Activated naive CD8-positive, alpha-beta T cell treated with anti-CD3 and anti-CD28 coated beads, Interleukin-2, amount 50 U/mL, for 24 hours (primary cell): ENCODE measurements at regions not wholly inside any gene's neighbourhood (a gene's known extent, or its start where the extent isn't known, plus 50 kb on each side); places are given as distances from the start of the nearest gene placed in this dataset.

Experiments used
- ATAC-seq: fragments of 150-1000 bp; cut with Tn5 transposase; one replicate; pipeline ENCODE4 v1.10.0; 2021
- DNase-seq: peaks from one replicate; pipeline ENCODE4 v3.0.0; 2021
- H3K27ac Mint-ChIP-seq: one replicate; pipeline ENCODE4 v1.8.0; 2021; ENCODE audit warnings: mild to moderate bottlenecking, mixed read lengths
- H3K27me3 Mint-ChIP-seq: one replicate; pipeline ENCODE4 v1.8.0; 2021; ENCODE audit warnings: mixed read lengths
- H3K36me3 Mint-ChIP-seq: one replicate; pipeline ENCODE4 v1.8.0; 2021; ENCODE audit warnings: low read depth, mixed read lengths
- H3K4me1 Mint-ChIP-seq: one replicate; pipeline ENCODE4 v1.8.0; 2021; ENCODE audit warnings: mixed read lengths
- H3K4me3 Mint-ChIP-seq: one replicate; pipeline ENCODE4 v1.8.0; 2021; ENCODE audit warnings: mild to moderate bottlenecking, moderate library complexity, mixed read lengths
- H3K9me3 Mint-ChIP-seq: one replicate; pipeline ENCODE4 v1.8.0; 2021; ENCODE audit warnings: mixed read lengths

GRCh38 chr13:97119943-97120342 is 102.2 kb upstream of the MBNL2 start:
- Mint-ChIP-seq H3K4me3 (no peak overlapping the region), H3K27me3 (peaks cover 45% of the 10 kb centered on the region), H3K27ac (no peak overlapping the region), H3K4me1 (peaks cover 15% of the 10 kb centered on the region), H3K9me3 (no peaks in the 10 kb centered on the region), H3K36me3 (no peaks in the 10 kb centered on the region)
- ATAC-seq (no peak), DNase-seq (no peak)

GRCh38 chr13:97120346-97120745 is 101.8 kb upstream of the MBNL2 start:
- Mint-ChIP-seq H3K4me1 (peaks cover 16% of the 10 kb centered on the region), H3K9me3 (no peaks in the 10 kb centered on the region), H3K4me3 (no peak overlapping the region), H3K27me3 (peaks cover 42% of the 10 kb centered on the region), H3K27ac (no peak overlapping the region), H3K36me3 (no peaks in the 10 kb centered on the region)
- ATAC-seq: peak; percentile 81
- DNase-seq: no peak

- Mint-ChIP-seq H3K27me3 (peaks cover 40% of the 10 kb centered on the region), H3K9me3 (no peaks in the 10 kb centered on the region), H3K27ac (no peak overlapping the region), H3K4me1 (peaks cover 23% of the 10 kb centered on the region), H3K4me3 (no peak overlapping the region), H3K36me3 (no peaks in the 10 kb centered on the region)
- no peak for DNase-seq
- ATAC-seq: no peak
Observed at GRCh38 chr13:97120976-97121375, 101.2 kb upstream of the MBNL2 start.

GRCh38 chr13:97121894-97122293 is 100.2 kb upstream of the MBNL2 start:
- no peak for DNase-seq
- Mint-ChIP-seq H3K36me3 (no peaks in the 10 kb centered on the region), H3K4me3 (no peak overlapping the region), H3K27me3 (peaks cover 38% of the 10 kb centered on the region), H3K27ac (no peak overlapping the region), H3K4me1 (peaks cover 32% of the 10 kb centered on the region), H3K9me3 (no peaks in the 10 kb centered on the region)
- no peak for ATAC-seq

- DNase-seq (no peak), ATAC-seq (no peak)
- peaks cover 38% of the 10 kb centered on the region for H3K27me3 Mint-ChIP-seq
- H3K4me1 Mint-ChIP-seq: peaks cover 35% of the 10 kb centered on the region
- H3K27ac Mint-ChIP-seq: no peak overlapping the region
- no peaks in the 10 kb centered on the region for H3K36me3 Mint-ChIP-seq
- H3K4me3 Mint-ChIP-seq: no peak overlapping the region
- no peaks in the 10 kb centered on the region for H3K9me3 Mint-ChIP-seq
Observed at GRCh38 chr13:97122381-97122996, 99.6 kb upstream of the MBNL2 start.

GRCh38 chr13:97124206-97124605 is 97.9 kb upstream of the MBNL2 start:
- Mint-ChIP-seq H3K4me1 (peaks cover 35% of the 10 kb centered on the region), H3K27ac (no peak overlapping the region), H3K27me3 (peaks cover 36% of the 10 kb centered on the region), H3K4me3 (no peak overlapping the region), H3K9me3 (no peaks in the 10 kb centered on the region), H3K36me3 (no peaks in the 10 kb centered on the region)
- no peak for ATAC-seq
- no peak for DNase-seq

GRCh38 chr13:97124915-97125809 is 97.0 kb upstream of the MBNL2 start:
- H3K27ac Mint-ChIP-seq: peak overlapping the region; percentile 74
- no peak overlapping the region for H3K4me3 Mint-ChIP-seq
- peak; percentile 17 for ATAC-seq
- H3K36me3 Mint-ChIP-seq: no peaks in the 10 kb centered on the region
- no peaks in the 10 kb centered on the region for H3K9me3 Mint-ChIP-seq
- H3K4me1 Mint-ChIP-seq: peaks cover 35% of the 10 kb centered on the region
- peak; percentile 8 for DNase-seq
- peaks cover 33% of the 10 kb centered on the region for H3K27me3 Mint-ChIP-seq

GRCh38 chr13:97125810-97126738 is 96.1 kb upstream of the MBNL2 start:
- Mint-ChIP-seq H3K4me1 (peaks cover 28% of the 10 kb centered on the region), H3K4me3 (no peak overlapping the region), H3K36me3 (no peaks in the 10 kb centered on the region), H3K27ac (peak overlapping the region; percentile 74), H3K27me3 (peaks cover 26% of the 10 kb centered on the region), H3K9me3 (no peaks in the 10 kb centered on the region)
- ATAC-seq (peak; percentile 91), DNase-seq (no peak)

- H3K36me3 Mint-ChIP-seq: no peaks in the 10 kb centered on the region
- ATAC-seq: no peak
- H3K4me1 Mint-ChIP-seq: peaks cover 25% of the 10 kb centered on the region
- no peak overlapping the region for H3K4me3 Mint-ChIP-seq
- H3K27ac Mint-ChIP-seq: no peak overlapping the region
- DNase-seq: no peak
- no peaks in the 10 kb centered on the region for H3K9me3 Mint-ChIP-seq
- peaks cover 13% of the 10 kb centered on the region for H3K27me3 Mint-ChIP-seq
Observed at GRCh38 chr13:97127842-97128241, 94.3 kb upstream of the MBNL2 start.

- DNase-seq (no peak), ATAC-seq (no peak)
- Mint-ChIP-seq H3K9me3 (no peaks in the 10 kb centered on the region), H3K4me1 (peaks cover 19% of the 10 kb centered on the region), H3K4me3 (no peak overlapping the region), H3K27me3 (peaks cover 7% of the 10 kb centered on the region), H3K36me3 (no peaks in the 10 kb centered on the region), H3K27ac (no peak overlapping the region)
Observed at GRCh38 chr13:97130190-97130589, 91.9 kb upstream of the MBNL2 start.

GRCh38 chr13:97131447-97131846 is 90.7 kb upstream of the MBNL2 start:
- peaks cover 3% of the 10 kb centered on the region for H3K27me3 Mint-ChIP-seq
- ATAC-seq (no peak), DNase-seq (no peak)
- no peaks in the 10 kb centered on the region for H3K9me3 Mint-ChIP-seq
- no peak overlapping the region for H3K4me3 Mint-ChIP-seq
- no peaks in the 10 kb centered on the region for H3K36me3 Mint-ChIP-seq
- H3K4me1 Mint-ChIP-seq: peaks cover 8% of the 10 kb centered on the region
- H3K27ac Mint-ChIP-seq: no peak overlapping the region

- Mint-ChIP-seq H3K27me3 (peaks cover under 1% of the 10 kb centered on the region), H3K36me3 (no peaks in the 10 kb centered on the region), H3K4me3 (no peak overlapping the region), H3K4me1 (no peaks in the 10 kb centered on the region), H3K27ac (no peak overlapping the region), H3K9me3 (no peaks in the 10 kb centered on the region)
- ATAC-seq (peak; percentile 20), DNase-seq (no peak)
Observed at GRCh38 chr13:97133554-97133953, 88.6 kb upstream of the MBNL2 start.

- no peak overlapping the region for H3K4me3 Mint-ChIP-seq
- H3K9me3 Mint-ChIP-seq: no peaks in the 10 kb centered on the region
Observed at GRCh38 chr13:97133955-97134354, 88.2 kb upstream of the MBNL2 start.

GRCh38 chr13:97134364-97135095 is 87.6 kb upstream of the MBNL2 start:
- H3K27me3 Mint-ChIP-seq: no peaks in the 10 kb centered on the region
- H3K9me3 Mint-ChIP-seq: no peaks in the 10 kb centered on the region
- no peaks in the 10 kb centered on the region for H3K4me1 Mint-ChIP-seq
- ATAC-seq (no peak), DNase-seq (no peak)
- no peak overlapping the region for H3K4me3 Mint-ChIP-seq
- no peaks in the 10 kb centered on the region for H3K36me3 Mint-ChIP-seq
- H3K27ac Mint-ChIP-seq: no peak overlapping the region

More at GRCh38 chr13:97133955-97134354, 88.2 kb upstream of the MBNL2 start:
- no peaks in the 10 kb centered on the region for H3K4me1 Mint-ChIP-seq
- no peaks in the 10 kb centered on the region for H3K36me3 Mint-ChIP-seq
- no peak for ATAC-seq
- H3K27me3 Mint-ChIP-seq: no peaks in the 10 kb centered on the region
- no peak for DNase-seq
- no peak overlapping the region for H3K27ac Mint-ChIP-seq
